ENCODE measurements at regions not wholly inside any gene's neighbourhood (a gene's known extent, or its start where the extent isn't known, plus 50 kb on each side); places are given as distances from the start of the nearest gene placed in this dataset.

DNA sequence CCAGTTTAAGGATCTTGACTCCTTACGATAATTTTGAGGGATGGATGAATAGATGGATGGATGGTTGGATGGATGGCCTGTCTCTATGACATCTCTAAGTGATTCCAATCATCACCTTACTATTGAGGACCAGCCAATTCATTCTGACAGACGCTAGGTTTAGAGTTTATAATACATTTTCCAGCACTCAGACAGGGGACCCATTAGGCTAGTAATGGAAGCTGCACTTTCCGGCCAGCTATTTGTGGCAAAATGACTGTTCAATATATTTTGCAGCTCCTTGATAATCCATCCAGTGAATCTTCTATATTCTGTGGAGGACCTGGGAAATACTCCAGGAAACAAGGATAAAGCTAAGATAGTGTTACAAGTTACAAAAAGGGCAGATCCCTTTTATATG is 262.9 kb downstream of the TDRD15 start:
- no peaks in the 10 kb centered on the region for H3K4me1 ChIP-seq (ENCODE audit: insufficient read depth, insufficient read length)
- no peak overlapping the region for H3K9ac ChIP-seq (ENCODE audit: insufficient read length, low read depth)
- no peaks in the 10 kb centered on the region for H3K27me3 ChIP-seq (ENCODE audit: insufficient read depth, insufficient read length)
- no peak for DNase-seq (ENCODE audit: low read depth, low spot score)
- no peak overlapping the region for H3K4me3 ChIP-seq (ENCODE audit: insufficient read length, low read depth)
- no peaks in the 10 kb centered on the region for H3K36me3 ChIP-seq (ENCODE audit: insufficient read depth, insufficient read length, low read length)
- no peaks in the 10 kb centered on the region for H3K9me3 ChIP-seq (ENCODE audit: insufficient read depth, low read length)
- no peak for TF ChIP-seq SUZ12 (IDR thresholded peaks at IDR 0.05; ENCODE audit: extremely low read depth, insufficient read depth, insufficient read length)
- TF ChIP-seq YY1 (IDR thresholded peaks at IDR 0.05; ENCODE audit: insufficient read depth, insufficient read length): no peak
- TF ChIP-seq ZNF274 (IDR thresholded peaks at IDR 0.05; ENCODE audit: low read depth, low read length): no peak

DNA sequence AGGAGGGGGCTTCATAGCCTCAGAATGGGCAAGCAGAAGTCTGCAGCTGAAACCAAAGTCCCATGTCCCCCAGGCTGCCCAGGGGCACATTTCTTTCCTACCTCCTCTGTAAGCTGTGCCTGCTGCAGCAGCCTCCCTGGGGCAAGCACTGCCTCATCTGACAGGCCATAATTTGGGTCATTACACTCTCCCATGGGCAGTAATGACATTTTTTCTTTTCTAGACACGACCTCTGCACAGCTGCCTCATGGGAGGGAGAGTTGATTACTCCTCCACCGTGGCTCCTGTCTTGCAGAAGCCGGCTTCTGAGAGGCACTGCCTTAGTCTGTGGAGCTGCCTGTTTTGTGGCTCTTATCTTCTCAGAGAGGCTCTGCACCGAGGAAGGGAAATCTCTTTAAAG is 268.9 kb downstream of the TDRD15 start:
- TF ChIP-seq YY1 (IDR thresholded peaks at IDR 0.05; ENCODE audit: insufficient read depth, insufficient read length) (no peak), SUZ12 (IDR thresholded peaks at IDR 0.05; ENCODE audit: extremely low read depth, insufficient read depth, insufficient read length) (no peak), ZNF274 (IDR thresholded peaks at IDR 0.05; ENCODE audit: low read depth, low read length) (no peak)
- no peaks in the 10 kb centered on the region for H3K36me3 ChIP-seq (ENCODE audit: insufficient read depth, insufficient read length, low read length)
- no peak overlapping the region for H3K4me3 ChIP-seq (ENCODE audit: insufficient read length, low read depth)
- H3K9ac ChIP-seq (ENCODE audit: insufficient read length, low read depth): no peak overlapping the region
- no peaks in the 10 kb centered on the region for H3K9me3 ChIP-seq (ENCODE audit: insufficient read depth, low read length)
- no peaks in the 10 kb centered on the region for H3K27me3 ChIP-seq (ENCODE audit: insufficient read depth, insufficient read length)
- DNase-seq (ENCODE audit: low read depth, low spot score): no peak
- no peaks in the 10 kb centered on the region for H3K4me1 ChIP-seq (ENCODE audit: insufficient read depth, insufficient read length)

DNA sequence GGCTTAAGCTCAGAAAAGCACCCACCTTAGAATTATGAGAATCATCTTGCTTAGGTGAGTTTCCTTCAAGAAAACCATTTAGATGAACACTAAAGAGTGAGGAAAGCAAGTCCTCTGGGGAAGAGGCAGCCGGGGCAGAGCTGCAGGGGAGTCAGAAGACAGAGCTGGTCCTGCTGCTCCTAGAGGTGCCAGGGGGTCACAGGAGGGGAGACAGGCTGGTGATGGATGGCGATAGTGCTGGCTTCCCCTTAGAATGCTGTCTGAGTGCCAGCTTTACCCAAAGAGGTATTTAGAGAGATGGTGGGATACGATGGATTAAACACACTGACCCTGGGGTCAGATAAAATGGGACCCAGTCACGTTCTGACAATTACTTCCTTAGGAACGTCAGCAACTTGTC is 269.4 kb downstream of the TDRD15 start:
- Histone ChIP-seq H3K27me3 (ENCODE audit: insufficient read depth, insufficient read length) (no peaks in the 10 kb centered on the region), H3K36me3 (ENCODE audit: insufficient read depth, insufficient read length, low read length) (no peaks in the 10 kb centered on the region), H3K4me1 (ENCODE audit: insufficient read depth, insufficient read length) (no peaks in the 10 kb centered on the region), H3K9me3 (ENCODE audit: insufficient read depth, low read length) (no peaks in the 10 kb centered on the region), H3K4me3 (ENCODE audit: insufficient read length, low read depth) (no peak overlapping the region), H3K9ac (ENCODE audit: insufficient read length, low read depth) (no peak overlapping the region)
- no peak for DNase-seq (ENCODE audit: low read depth, low spot score)
- no peak for TF ChIP-seq SUZ12 (IDR thresholded peaks at IDR 0.05; ENCODE audit: extremely low read depth, insufficient read depth, insufficient read length)
- no peak for TF ChIP-seq YY1 (IDR thresholded peaks at IDR 0.05; ENCODE audit: insufficient read depth, insufficient read length)
- TF ChIP-seq ZNF274 (IDR thresholded peaks at IDR 0.05; ENCODE audit: low read depth, low read length): no peak

DNA sequence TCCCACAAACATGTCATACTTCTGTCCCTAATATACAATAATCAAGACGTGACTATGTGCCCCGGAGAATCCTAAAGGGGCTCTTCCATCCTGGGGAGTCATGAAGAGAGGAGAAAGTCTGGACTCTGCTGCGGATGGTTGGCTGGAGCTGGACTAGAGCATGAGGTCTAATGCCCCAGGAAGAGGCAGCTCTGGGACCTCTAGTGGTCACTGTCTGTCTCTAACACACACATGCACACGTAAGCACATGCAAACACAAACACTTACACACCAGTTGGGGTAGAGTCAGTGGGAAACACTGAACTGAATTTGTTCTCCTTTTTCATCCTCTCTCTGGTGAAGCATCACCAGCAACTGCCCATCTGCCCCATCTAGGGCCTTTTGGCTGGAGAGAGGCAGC is 271.6 kb downstream of the TDRD15 start:
- Histone ChIP-seq H3K36me3 (ENCODE audit: insufficient read depth, insufficient read length, low read length) (no peaks in the 10 kb centered on the region), H3K27me3 (ENCODE audit: insufficient read depth, insufficient read length) (no peaks in the 10 kb centered on the region), H3K9me3 (ENCODE audit: insufficient read depth, low read length) (no peaks in the 10 kb centered on the region), H3K4me3 (ENCODE audit: insufficient read length, low read depth) (no peak overlapping the region), H3K4me1 (ENCODE audit: insufficient read depth, insufficient read length) (no peaks in the 10 kb centered on the region), H3K9ac (ENCODE audit: insufficient read length, low read depth) (no peak overlapping the region)
- DNase-seq (ENCODE audit: low read depth, low spot score): no peak
- TF ChIP-seq ZNF274 (IDR thresholded peaks at IDR 0.05; ENCODE audit: low read depth, low read length) (no peak), YY1 (IDR thresholded peaks at IDR 0.05; ENCODE audit: insufficient read depth, insufficient read length) (no peak), SUZ12 (IDR thresholded peaks at IDR 0.05; ENCODE audit: extremely low read depth, insufficient read depth, insufficient read length) (no peak)

DNA sequence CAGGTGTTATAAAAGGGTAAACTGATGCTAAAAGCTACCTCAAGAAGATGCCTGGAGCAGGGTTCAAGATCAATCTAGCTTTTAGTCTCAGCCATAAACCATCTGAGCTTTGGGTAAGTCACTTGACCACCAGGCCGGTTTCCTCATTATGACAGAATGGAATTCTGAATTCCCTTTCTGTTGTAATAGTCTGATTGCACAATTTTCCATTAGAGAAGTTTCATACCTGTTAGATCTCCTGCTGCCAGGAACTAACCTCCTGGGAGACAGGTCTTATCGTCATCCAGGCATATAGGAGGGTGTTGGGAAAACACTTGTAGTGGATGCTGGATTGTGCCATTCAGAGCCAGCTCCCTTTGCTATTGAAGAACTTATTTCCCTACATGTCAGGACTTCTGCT is 272.5 kb downstream of the TDRD15 start:
- Histone ChIP-seq H3K4me1 (ENCODE audit: insufficient read depth, insufficient read length) (no peaks in the 10 kb centered on the region), H3K9ac (ENCODE audit: insufficient read length, low read depth) (no peak overlapping the region), H3K27me3 (ENCODE audit: insufficient read depth, insufficient read length) (no peaks in the 10 kb centered on the region), H3K9me3 (ENCODE audit: insufficient read depth, low read length) (no peaks in the 10 kb centered on the region), H3K4me3 (ENCODE audit: insufficient read length, low read depth) (no peak overlapping the region), H3K36me3 (ENCODE audit: insufficient read depth, insufficient read length, low read length) (no peaks in the 10 kb centered on the region)
- TF ChIP-seq YY1 (IDR thresholded peaks at IDR 0.05; ENCODE audit: insufficient read depth, insufficient read length) (no peak), ZNF274 (IDR thresholded peaks at IDR 0.05; ENCODE audit: low read depth, low read length) (no peak), SUZ12 (IDR thresholded peaks at IDR 0.05; ENCODE audit: extremely low read depth, insufficient read depth, insufficient read length) (no peak)
- DNase-seq (ENCODE audit: low read depth, low spot score): no peak

DNA sequence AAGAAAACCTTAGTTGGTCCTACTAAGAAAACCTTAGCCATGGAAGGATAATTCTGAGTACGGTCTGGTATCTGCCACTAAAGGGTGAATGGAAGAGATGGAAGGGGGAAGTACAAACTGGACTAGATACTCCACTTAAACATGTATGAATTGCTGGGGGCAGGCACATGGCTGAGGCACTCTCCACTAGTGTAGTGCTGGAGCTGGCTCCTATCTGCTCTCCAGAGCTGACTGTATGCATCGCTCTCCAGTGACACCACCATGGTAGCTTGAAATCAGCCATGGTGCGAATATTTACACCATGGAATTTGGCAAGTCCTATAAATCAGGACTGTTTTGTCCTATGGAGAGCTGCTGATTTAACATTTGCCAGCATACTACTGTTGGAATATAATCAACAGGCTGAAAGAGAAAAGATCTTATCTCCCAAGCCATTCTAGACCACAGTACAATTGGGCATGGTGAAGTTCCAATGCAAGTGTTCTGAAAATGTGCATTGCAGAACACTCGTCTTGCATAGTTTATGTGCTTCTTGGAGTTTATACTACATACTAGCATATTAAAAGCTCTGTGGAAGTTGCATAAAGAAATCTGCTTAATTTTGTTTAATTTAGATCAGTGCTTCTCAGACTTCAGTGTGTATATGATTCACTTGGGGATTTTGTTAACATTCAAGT is 277.4 kb downstream of the TDRD15 start:
- no peak overlapping the region for H3K4me3 ChIP-seq (ENCODE audit: insufficient read length, low read depth)
- no peak for DNase-seq (ENCODE audit: low read depth, low spot score)

DNA sequence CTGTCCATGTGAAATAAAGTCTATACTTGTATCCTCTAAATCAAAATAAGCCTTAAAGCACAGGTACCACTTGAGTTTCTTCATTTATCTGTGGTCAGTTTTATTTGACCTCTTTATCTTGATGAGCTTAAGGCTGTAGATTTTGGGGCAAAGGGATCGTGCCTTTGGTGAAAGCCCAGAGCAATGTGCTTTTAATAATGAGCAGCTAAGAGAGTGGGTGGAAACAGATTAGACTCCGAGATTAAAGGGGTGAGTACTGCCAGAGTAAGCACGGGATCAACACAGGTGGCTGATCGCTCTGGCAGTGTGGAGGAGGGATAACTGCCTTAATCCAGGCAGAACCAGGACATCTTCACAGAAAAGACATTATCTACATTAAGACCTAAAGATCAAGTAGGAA is 280.4 kb downstream of the TDRD15 start:
- no peaks in the 10 kb centered on the region for H3K4me1 ChIP-seq (ENCODE audit: insufficient read depth, insufficient read length)
- TF ChIP-seq SUZ12 (IDR thresholded peaks at IDR 0.05; ENCODE audit: extremely low read depth, insufficient read depth, insufficient read length) (no peak), YY1 (IDR thresholded peaks at IDR 0.05; ENCODE audit: insufficient read depth, insufficient read length) (no peak), ZNF274 (IDR thresholded peaks at IDR 0.05; ENCODE audit: low read depth, low read length) (no peak)
- DNase-seq (ENCODE audit: low read depth, low spot score): no peak

More for the DNA sequence above, 277.4 kb downstream of the TDRD15 start:
- Histone ChIP-seq H3K9me3 (ENCODE audit: insufficient read depth, low read length) (peaks cover 4% of the 10 kb centered on the region; the same call in 1 of the 2 replicates), H3K9ac (ENCODE audit: insufficient read length, low read depth) (no peak overlapping the region), H3K27me3 (ENCODE audit: insufficient read depth, insufficient read length) (no peaks in the 10 kb centered on the region), H3K4me1 (ENCODE audit: insufficient read depth, insufficient read length) (no peaks in the 10 kb centered on the region), H3K36me3 (ENCODE audit: insufficient read depth, insufficient read length, low read length) (no peaks in the 10 kb centered on the region)
- TF ChIP-seq ZNF274 (IDR thresholded peaks at IDR 0.05; ENCODE audit: low read depth, low read length) (no peak), YY1 (IDR thresholded peaks at IDR 0.05; ENCODE audit: insufficient read depth, insufficient read length) (no peak), SUZ12 (IDR thresholded peaks at IDR 0.05; ENCODE audit: extremely low read depth, insufficient read depth, insufficient read length) (no peak)

More for the DNA sequence above, 280.4 kb downstream of the TDRD15 start:
- H3K9me3 ChIP-seq (ENCODE audit: insufficient read depth, low read length): peaks cover 11% of the 10 kb centered on the region; the same call in 1 of the 2 replicates
- no peak overlapping the region for H3K9ac ChIP-seq (ENCODE audit: insufficient read length, low read depth)
- H3K4me3 ChIP-seq (ENCODE audit: insufficient read length, low read depth): no peak overlapping the region
- H3K36me3 ChIP-seq (ENCODE audit: insufficient read depth, insufficient read length, low read length): no peaks in the 10 kb centered on the region
- no peaks in the 10 kb centered on the region for H3K27me3 ChIP-seq (ENCODE audit: insufficient read depth, insufficient read length)
